ENCODE measurements at regions not wholly inside any gene's neighbourhood (a gene's known extent, or its start where the extent isn't known, plus 50 kb on each side); places are given as distances from the start of the nearest gene placed in this dataset.

DNA sequence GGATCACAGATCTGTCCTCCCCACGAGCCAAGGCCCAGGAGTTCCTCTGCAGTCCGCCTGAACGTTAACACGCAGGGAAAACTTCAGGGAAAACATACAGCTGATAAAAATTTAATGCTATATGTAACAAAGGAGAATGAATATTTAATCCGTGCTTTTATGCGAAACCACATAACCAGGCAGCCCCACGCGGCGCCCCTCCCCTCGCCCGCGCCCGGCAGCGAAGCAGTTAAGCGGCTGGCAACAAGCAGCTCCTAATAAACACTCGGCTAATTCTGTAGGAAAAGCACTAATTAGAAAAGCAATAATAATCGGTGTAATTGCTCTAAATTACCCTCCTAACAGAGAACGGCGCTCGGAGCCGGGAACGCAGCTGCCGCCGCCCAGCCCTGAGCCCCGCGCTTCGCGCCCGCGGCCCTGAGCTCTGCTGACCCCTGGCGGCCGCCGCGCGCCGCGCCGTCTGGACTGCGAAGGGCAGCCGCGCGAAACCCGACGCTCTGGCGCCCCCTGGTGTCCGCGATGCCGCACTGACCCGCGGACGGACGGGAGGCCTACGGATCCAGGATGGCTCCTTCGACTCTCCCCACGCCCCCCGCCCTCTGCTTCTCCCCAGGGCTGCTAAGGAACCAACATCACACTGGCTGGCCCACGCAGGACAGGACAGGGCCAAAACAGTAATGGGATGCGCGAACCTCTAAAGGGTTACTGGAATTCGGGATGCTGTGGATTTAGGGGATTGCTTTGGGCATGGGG is 181.4 kb downstream of the SMAD2 start:
- dilution Hi-C loops (cut with MboI; ENCODE audit: extremely low pct_ligation_motif_present, low sequenced_read_pairs) = no loop called here
- intact Hi-C loops (cut with micrococcal nuclease) = loop anchor here (1.0 to 10.0 kb wide), 6 partner anchors 153 to 699 kb away; no protein-coding TSS in a partner anchor

More for the DNA sequence above, 181.4 kb downstream of the SMAD2 start:
- POLR2A ChIA-PET = no interaction called here
- BruUV-seq (replicated peaks) = no TSS peak
- no peaks in the 10 kb centered on the region for H3K79me2 ChIP-seq (ENCODE audit: control insufficient read depth, insufficient read depth, low read length)
- no peaks in the 10 kb centered on the region for H3K9me1 ChIP-seq (replicated peaks; ENCODE audit: control insufficient read depth, extremely low read depth, insufficient read depth, low read length)
- H3K4me2 ChIP-seq (ENCODE audit: insufficient read depth, low read length) = peak overlapping the region; percentile 54
- no peaks in the 10 kb centered on the region for H3K9me3 ChIP-seq (replicated peaks; ENCODE audit: control insufficient read depth, insufficient read depth, low read length)
- TF ChIP-seq POLR2AphosphoS5 (IDR thresholded peaks at IDR 0.05; ENCODE audit: insufficient read depth, low read depth, low read length) (peak; percentile 29), MYC (IDR thresholded peaks at IDR 0.05; ENCODE audit: low read depth, low read length) (no peak), GATA2 (IDR thresholded peaks at IDR 0.05; ENCODE audit: insufficient read depth, insufficient read length, low read depth, low read length) (no peak), FOS (IDR thresholded peaks at IDR 0.05; ENCODE audit: borderline replicate concordance, insufficient read depth, low read length) (no peak), EZH2 (IDR thresholded peaks at IDR 0.05; ENCODE audit: borderline replicate concordance, low read depth, low read length, severe bottlenecking) (no peak), POLR2A (IDR thresholded peaks at IDR 0.05; ENCODE audit: low read depth, low read length) (no peak), JUN (IDR thresholded peaks at IDR 0.05; ENCODE audit: borderline replicate concordance, insufficient read depth, insufficient read length, low read depth) (no peak)
- TF ChIP-seq, protein P1, sequence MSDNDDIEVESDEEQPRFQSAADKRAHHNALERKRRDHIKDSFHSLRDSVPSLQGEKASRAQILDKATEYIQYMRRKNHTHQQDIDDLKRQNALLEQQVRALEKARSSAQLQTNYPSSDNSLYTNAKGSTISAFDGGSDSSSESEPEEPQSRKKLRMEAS (IDR thresholded peaks at IDR 0.05; ENCODE audit: insufficient read depth, insufficient read length) = no peak
- TF ChIP-seq, protein P2, sequence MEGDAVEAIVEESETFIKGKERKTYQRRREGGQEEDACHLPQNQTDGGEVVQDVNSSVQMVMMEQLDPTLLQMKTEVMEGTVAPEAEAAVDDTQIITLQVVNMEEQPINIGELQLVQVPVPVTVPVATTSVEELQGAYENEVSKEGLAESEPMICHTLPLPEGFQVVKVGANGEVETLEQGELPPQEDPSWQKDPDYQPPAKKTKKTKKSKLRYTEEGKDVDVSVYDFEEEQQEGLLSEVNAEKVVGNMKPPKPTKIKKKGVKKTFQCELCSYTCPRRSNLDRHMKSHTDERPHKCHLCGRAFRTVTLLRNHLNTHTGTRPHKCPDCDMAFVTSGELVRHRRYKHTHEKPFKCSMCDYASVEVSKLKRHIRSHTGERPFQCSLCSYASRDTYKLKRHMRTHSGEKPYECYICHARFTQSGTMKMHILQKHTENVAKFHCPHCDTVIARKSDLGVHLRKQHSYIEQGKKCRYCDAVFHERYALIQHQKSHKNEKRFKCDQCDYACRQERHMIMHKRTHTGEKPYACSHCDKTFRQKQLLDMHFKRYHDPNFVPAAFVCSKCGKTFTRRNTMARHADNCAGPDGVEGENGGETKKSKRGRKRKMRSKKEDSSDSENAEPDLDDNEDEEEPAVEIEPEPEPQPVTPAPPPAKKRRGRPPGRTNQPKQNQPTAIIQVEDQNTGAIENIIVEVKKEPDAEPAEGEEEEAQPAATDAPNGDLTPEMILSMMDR (IDR thresholded peaks at IDR 0.05; ENCODE audit: extremely low read depth in 1 of 2, insufficient read depth in 1 of 2, low read depth in 1 of 2, low read length in 2 of 2) = peak; percentile 94 to 100
- no peaks in the 10 kb centered on the region for H3K4me1 ChIP-seq (ENCODE audit: control insufficient read depth, extremely low read depth, insufficient read depth, low read length)
- H3K27ac ChIP-seq (ENCODE audit: insufficient read depth, low read depth, low read length) = no peak overlapping the region
- H2AFZ ChIP-seq (ENCODE audit: low read depth, low read length) = peak overlapping the region; percentile 66
- no peak overlapping the region for H3K9ac ChIP-seq (replicated peaks; ENCODE audit: extremely low read depth, insufficient read depth, low read length)
- no peaks in the 10 kb centered on the region for H3K27me3 ChIP-seq (ENCODE audit: control insufficient read depth in 2 of 2, insufficient read depth in 2 of 2, low read length in 2 of 2)
- peak overlapping the region in 1 of 3 experiments; percentile 46 for H3K4me3 ChIP-seq (replicated peaks in 1 of 3; ENCODE audit: insufficient read depth in 1 of 3, low read depth in 1 of 3, low read length in 3 of 3)
- CTCF ChIA-PET = interaction anchor here (0.6 to 2.3 kb wide), 33 partner anchors 10 to 1091 kb away, joined by 3 to 70 read pairs (median 4); partner anchors contain the start of genes KATNAL2 and PIAS2
- peak; percentile 73 for DNase-seq (ENCODE audit: low read depth, low spot score)
- no peaks in the 10 kb centered on the region for H4K20me1 ChIP-seq (replicated peaks; ENCODE audit: control insufficient read depth, extremely low read depth, insufficient read depth, low read length)
- peak; percentile 33 for FAIRE-seq
- no peaks in the 10 kb centered on the region for H3K36me3 ChIP-seq (ENCODE audit: control insufficient read depth in 2 of 2, extremely low read depth in 1 of 2, insufficient read depth in 2 of 2, low read length in 2 of 2)
